H1 (cell line): ENCODE measurements at regions not wholly inside any gene's neighbourhood (a gene's known extent, or its start where the extent isn't known, plus 50 kb on each side); places are given as distances from the start of the nearest gene placed in this dataset.

Experiments used
- CTCF ChIA-PET: fragments of 300-600 bp; sonication (Branson Sonifier 250); formaldehyde crosslinking; loops from one replicate; lab custom pipeline; 2021; ENCODE audit not compliant: partially characterized antibody; lab: Charles Lee
- POLR2A ChIA-PET: fragments of 300-600 bp; sonication (Branson Sonifier 250); formaldehyde crosslinking; loops from one replicate; lab custom pipeline; 2021; ENCODE audit warnings: inconsistent platforms; ENCODE audit not compliant: partially characterized antibody; lab: Charles Lee
- DNase-seq, 2 experiments: peaks; one replicate each; pipeline versions ENCODE4 v3.0.0 to v3.0.0-alpha.2; 2010 to 2022; ENCODE audit warnings: low spot score in 2 of 2, low read depth in 1 of 2, mixed read lengths in 1 of 2
- FAIRE-seq: peaks from 2 replicates; lab custom pipeline; 2011; peaks lifted over from hg19 to GRCh38; lab: Jason Lieb, UNC
- H2AFZ ChIP-seq: 2 replicates; pipeline ENCODE4 v1.8.1; 2012; ENCODE audit warnings: low read length, inconsistent platforms
- H2AK5ac ChIP-seq: 2 replicates; pipeline ENCODE4 v1.6.1; 2013; ENCODE audit warnings: low read depth, low read length
- H2BK120ac ChIP-seq: replicated peaks from 2 replicates; pipeline ENCODE3; 2013; ENCODE audit warnings: low read depth, low read length, inconsistent platforms
- H2BK12ac ChIP-seq: 2 replicates; pipeline ENCODE4 v1.6.1; 2013; ENCODE audit warnings: low read depth, low read length
- H2BK15ac ChIP-seq: 2 replicates; pipeline ENCODE4 v1.6.1; 2013; ENCODE audit warnings: low read length
- H2BK20ac ChIP-seq: 2 replicates; pipeline ENCODE4 v1.6.1; 2013; ENCODE audit warnings: low read length
- H2BK5ac ChIP-seq: 2 replicates; pipeline ENCODE4 v1.6.1; 2013; ENCODE audit warnings: low read depth, low read length
- H3K14ac ChIP-seq: 2 replicates; pipeline ENCODE4 v1.6.1; 2013; ENCODE audit warnings: inconsistent platforms; ENCODE audit not compliant: insufficient read length
- H3K18ac ChIP-seq: 2 replicates; pipeline ENCODE4 v1.6.1; 2013; ENCODE audit warnings: low read length; ENCODE audit errors: extremely low read depth
- H3K23ac ChIP-seq: 2 replicates; pipeline ENCODE4 v1.6.1; 2013; ENCODE audit warnings: inconsistent platforms; ENCODE audit not compliant: insufficient read length
- H3K23me2 ChIP-seq: 2 replicates; pipeline ENCODE4 v1.6.1; 2013; ENCODE audit warnings: low read depth, low read length
- H3K27ac ChIP-seq: 2 replicates; pipeline ENCODE4 v1.6.1; 2011; ENCODE audit warnings: low read depth, low read length, inconsistent platforms
- H3K27me3 ChIP-seq, 4 experiments: replicated peaks in 1 of 4; 1 replicate in 1 of 4; 2 replicates in 3 of 4; pipeline versions ENCODE4 v1.6.1 to v1.8.1; 2011 to 2013; ENCODE audit warnings: low read length in 3 of 4, mild to moderate bottlenecking in 3 of 4, inconsistent platforms in 2 of 4, mixed read lengths in 2 of 4, moderate library complexity in 1 of 4; ENCODE audit not compliant: control insufficient read depth in 3 of 4, insufficient read depth in 3 of 4; ENCODE audit errors: extremely low read depth in 1 of 4
- H3K36me3 ChIP-seq, 4 experiments: 2 replicates each; pipeline versions ENCODE4 v1.6.1 to v1.8.1; 2011 to 2013; ENCODE audit warnings: mild to moderate bottlenecking in 4 of 4, low read length in 3 of 4, moderate library complexity in 2 of 4, control low read depth in 1 of 4, inconsistent platforms in 1 of 4; ENCODE audit not compliant: insufficient read depth in 4 of 4, control insufficient read depth in 2 of 4
- H3K4ac ChIP-seq: replicated peaks from 2 replicates; pipeline ENCODE3; 2013; ENCODE audit warnings: low read length, low read depth, mixed read lengths, inconsistent platforms; ENCODE audit not compliant: insufficient read length
- H3K4me1 ChIP-seq, 4 experiments: replicated peaks in 1 of 4; 1 replicate in 1 of 4; 2 replicates in 3 of 4; pipeline versions ENCODE4 v1.6.1 to v1.8.1; 2011 to 2013; ENCODE audit warnings: low read length in 3 of 4, inconsistent platforms in 2 of 4, mixed read lengths in 1 of 4; ENCODE audit not compliant: insufficient read depth in 4 of 4, control insufficient read depth in 3 of 4
- H3K4me2 ChIP-seq, 2 experiments: 2 replicates each; pipeline versions ENCODE4 v1.6.1 to v1.8.1; 2011 to 2013; ENCODE audit warnings: low read depth in 2 of 2, low read length in 2 of 2, control low read depth in 1 of 2, inconsistent platforms in 1 of 2, mild to moderate bottlenecking in 1 of 2; ENCODE audit not compliant: insufficient read depth in 1 of 2
- H3K4me3 ChIP-seq, 4 experiments: fragments of 200-600, 300-600 bp in 1 of 4; sonication (generic), shearing (Covaris generic), sonication (Bioruptor Twin) in 1 of 4; 2 replicates each; pipeline versions ENCODE4 v1.5.1 to v1.8.1; 2011 to 2016; ENCODE audit warnings: low read length in 4 of 4, low read depth in 3 of 4, control low read depth in 2 of 4, inconsistent platforms in 2 of 4, mild to moderate bottlenecking in 2 of 4, mixed read lengths in 1 of 4, moderate library complexity in 1 of 4; ENCODE audit not compliant: insufficient read depth in 2 of 4; ENCODE audit errors: extremely low read depth in 1 of 4
- H3K56ac ChIP-seq: replicated peaks from 2 replicates; pipeline ENCODE3; 2013; ENCODE audit warnings: low read depth, mild to moderate bottlenecking, mixed read lengths, low read length, inconsistent platforms; ENCODE audit not compliant: insufficient read length
- H3K79me1 ChIP-seq: 2 replicates; pipeline ENCODE4 v1.6.1; 2013; ENCODE audit warnings: low read depth, low read length, control low read depth
- H3K79me2 ChIP-seq, 2 experiments: 2 replicates each; pipeline versions ENCODE4 v1.6.1 to v1.8.1; 2012 to 2013; ENCODE audit warnings: low read length in 2 of 2, mild to moderate bottlenecking in 2 of 2, inconsistent platforms in 1 of 2; ENCODE audit not compliant: insufficient read depth in 2 of 2, control insufficient read depth in 1 of 2
- H3K9ac ChIP-seq, 4 experiments: replicated peaks in 1 of 4; 1 replicate in 1 of 4; 2 replicates in 3 of 4; pipeline versions ENCODE4 v1.6.1 to v1.8.1; 2011 to 2013; ENCODE audit warnings: low read depth in 3 of 4, low read length in 3 of 4, control low read depth in 2 of 4, mild to moderate bottlenecking in 2 of 4, moderate library complexity in 2 of 4, inconsistent platforms in 1 of 4; ENCODE audit errors: extremely low read depth in 1 of 4
- H3K9me3 ChIP-seq, 2 experiments: 2 replicates each; pipeline versions ENCODE4 v1.6.1 to v1.8.1; 2012 to 2013; ENCODE audit warnings: mild to moderate bottlenecking in 2 of 2, moderate library complexity in 2 of 2, control low read depth in 1 of 2, inconsistent platforms in 1 of 2, low read depth in 1 of 2, low read length in 1 of 2, mixed read lengths in 1 of 2; ENCODE audit not compliant: insufficient read depth in 2 of 2
- H4K20me1 ChIP-seq, 2 experiments: replicated peaks in 1 of 2; 2 replicates each; pipeline versions ENCODE3 to v1.8.1; 2011 to 2013; ENCODE audit warnings: inconsistent platforms in 2 of 2, low read length in 2 of 2, mild to moderate bottlenecking in 1 of 2; ENCODE audit not compliant: insufficient read depth in 2 of 2, control insufficient read depth in 1 of 2
- H4K5ac ChIP-seq: 2 replicates; pipeline ENCODE4 v1.6.1; 2013; ENCODE audit warnings: low read length, low read depth, mixed read lengths, inconsistent platforms; ENCODE audit not compliant: insufficient read length
- H4K8ac ChIP-seq: 2 replicates; pipeline ENCODE4 v1.8.0; 2013; ENCODE audit warnings: mild to moderate bottlenecking, moderate library complexity, low read length, inconsistent platforms; ENCODE audit not compliant: insufficient read depth; ENCODE audit errors: extremely low read depth
- H4K91ac ChIP-seq: replicated peaks from 2 replicates; pipeline ENCODE3; 2013; ENCODE audit warnings: low read length, mixed read lengths, inconsistent platforms; ENCODE audit not compliant: insufficient read length
- CTCF ChIP-seq, 3 experiments: IDR thresholded peaks; 1 replicate in 2 of 3; 2 replicates in 1 of 3; pipeline versions ENCODE4 v1.5.1 to v1.6.1; 2011; ENCODE audit warnings: low read length in 3 of 3, mild to moderate bottlenecking in 3 of 3, inconsistent platforms in 2 of 3, low read depth in 1 of 3, moderate library complexity in 1 of 3; ENCODE audit not compliant: insufficient read depth in 1 of 3; ENCODE audit errors: control extremely low read depth in 1 of 3
- RNF2 ChIP-seq: fragments of 200-900, 300-1000 bp; sonication (generic); IDR thresholded peaks from 2 replicates; pipeline ENCODE4 v1.7.1; 2016; ENCODE audit warnings: borderline replicate concordance, low read depth, mild to moderate bottlenecking, antibody characterized with exemption, low read length; ENCODE audit not compliant: poor library complexity, severe bottlenecking; ENCODE audit errors: missing control alignments
- WGBS, 2 experiments: shearing (Covaris generic) in 1 of 2; methylation state at CpG; one replicate each; pipeline versions ENCODE4 v1.1.6 to v1.1.7; 2013 to 2015; ENCODE audit warnings: low lambda C conversion rate in 2 of 2, mixed read lengths in 2 of 2, inconsistent platforms in 1 of 2, low coverage in 1 of 2, missing lambda C conversion rate in 1 of 2; ENCODE audit not compliant: insufficient replicate concordance in 2 of 2, insufficient coverage in 1 of 2, insufficient read length in 1 of 2; ENCODE audit errors: extremely low coverage in 1 of 2, missing lambda C conversion rate in 1 of 2; 5-methylcytosine and 5-hydroxymethylcytosine counted together

GRCh38 chr3:78274475-78275065 lies 1234.7 kb downstream of the ROBO2 start:
- Histone ChIP-seq H3K27ac (no peak overlapping the region), H3K14ac (no peak overlapping the region), H3K79me2 (no peaks in the 10 kb centered on the region), H3K4ac (no peak overlapping the region), H2AFZ (no peak overlapping the region), H4K5ac (no peak overlapping the region), H2AK5ac (no peak overlapping the region), H4K20me1 (no peaks in the 10 kb centered on the region), H3K79me1 (no peaks in the 10 kb centered on the region), H2BK120ac (no peak overlapping the region), H3K4me3 (no peak overlapping the region), H2BK20ac (no peak overlapping the region), H3K4me1 (peaks cover 0 to 5% (median 3%) of the 10 kb centered on the region in 4 experiments; a peak in 4 of 7 replicates), H4K8ac (no peak overlapping the region), H3K23ac (no peak overlapping the region), H2BK15ac (no peak overlapping the region), H4K91ac (no peak overlapping the region), H3K27me3 (no peaks in the 10 kb centered on the region), H2BK12ac (no peak overlapping the region), H3K23me2 (no peaks in the 10 kb centered on the region), H3K18ac (no peak overlapping the region), H3K4me2 (no peak overlapping the region), H3K36me3 (no peaks in the 10 kb centered on the region), H3K9me3 (no peaks in the 10 kb centered on the region), H3K56ac (no peak overlapping the region), H2BK5ac (no peak overlapping the region), H3K9ac (no peak overlapping the region)
- no peak for DNase-seq
- no peak for FAIRE-seq
- 83% methylated on average over 2 of the region's 2 CpGs; no CpG with 5 or more reads in 1 of the 2 experiments for WGBS, 2 experiments
- ChIA-PET POLR2A (no interaction called here), CTCF (interaction anchor here (0.9 to 3.9 kb wide), 8 partner anchors 8 to 709 kb away, joined by 3 to 30 read pairs (median 3); no protein-coding TSS in a partner anchor)
- no peak for TF ChIP-seq RNF2
- TF ChIP-seq CTCF (IDR thresholded peaks at IDR 0.05; ENCODE audit: control extremely low read depth in 1 of 3, insufficient read depth in 1 of 3, low read depth in 1 of 3, low read length in 3 of 3): peak in 2 of 3 experiments; percentile 20 to 35; a peak in 3 of 4 replicates
